GM19397 (cell line): ENCODE measurements at regions not wholly inside any gene's neighbourhood (a gene's known extent, or its start where the extent isn't known, plus 50 kb on each side); places are given as distances from the start of the nearest gene placed in this dataset.

ENCODE experiments used
- ATAC-seq: cut with Tn5 transposase; IDR thresholded peaks from one replicate; pipeline ENCODE4 v1.9.1; 2021; ENCODE audit warnings: mild to moderate bottlenecking, moderate library complexity; ENCODE audit not compliant: unreplicated experiment

GRCh38 chr5:143665866-143666265 is 146.1 kb upstream of the HMHB1 start:
- ATAC-seq: no peak

GRCh38 chr5:143664623-143665022 is 147.3 kb upstream of the HMHB1 start:
- no peak for ATAC-seq

- ATAC-seq: no peak
Observed at GRCh38 chr5:143663872-143664271, 148.1 kb upstream of the HMHB1 start.

GRCh38 chr5:143662020-143662419 is 149.9 kb upstream of the HMHB1 start:
- ATAC-seq: no peak

- no peak for ATAC-seq
Observed at GRCh38 chr5:143660625-143661024, 151.3 kb upstream of the HMHB1 start.

GRCh38 chr5:143659599-143660238 is 152.2 kb upstream of the HMHB1 start:
- no peak for ATAC-seq

GRCh38 chr5:143658956-143659355 is 153.0 kb upstream of the HMHB1 start:
- no peak for ATAC-seq

GRCh38 chr5:143657647-143658285 is 154.2 kb upstream of the HMHB1 start:
- ATAC-seq: no peak

- ATAC-seq: no peak
Observed at GRCh38 chr5:143653766-143654282, 158.1 kb upstream of the HMHB1 start.

GRCh38 chr5:143653256-143653655 is 158.7 kb upstream of the HMHB1 start:
- no peak for ATAC-seq

GRCh38 chr5:143652108-143652700 is 159.8 kb upstream of the HMHB1 start:
- no peak for ATAC-seq

- ATAC-seq: no peak
Observed at GRCh38 chr5:143649937-143650621, 161.9 kb upstream of the HMHB1 start.

GRCh38 chr5:143648696-143649095 is 163.3 kb upstream of the HMHB1 start:
- no peak for ATAC-seq

- ATAC-seq: no peak
Observed at GRCh38 chr5:143646961-143647360, 165.0 kb upstream of the HMHB1 start.

GRCh38 chr5:143645356-143645755 is 166.6 kb upstream of the HMHB1 start:
- no peak for ATAC-seq

GRCh38 chr5:143644727-143645126 is 167.2 kb upstream of the HMHB1 start:
- ATAC-seq: no peak

- ATAC-seq: no peak
Observed at GRCh38 chr5:143642791-143643190, 169.2 kb upstream of the HMHB1 start.

- ATAC-seq: no peak
Observed at GRCh38 chr5:143641549-143642355, 170.2 kb upstream of the HMHB1 start.

- no peak for ATAC-seq
Observed at GRCh38 chr5:143638654-143639053, 173.3 kb upstream of the HMHB1 start.

GRCh38 chr5:143636931-143637528 is 174.9 kb upstream of the HMHB1 start:
- ATAC-seq: no peak
